HL-60 (cell line): ENCODE measurements at regions not wholly inside any gene's neighbourhood (a gene's known extent, or its start where the extent isn't known, plus 50 kb on each side); places are given as distances from the start of the nearest gene placed in this dataset.

Source experiments
- DNase-seq, 2 experiments: peaks; one replicate each; pipeline ENCODE4 v3.0.0-alpha.2; 2010 to 2020; ENCODE audit warnings: low read depth in 1 of 2, low spot score in 1 of 2
- H3K27ac ChIP-seq: fragments of 250-450 bp; sonication (Bioruptor Pico); replicated peaks from 2 replicates; pipeline ENCODE4 v1.5.1; 2020; ENCODE audit warnings: mild to moderate bottlenecking, moderate library complexity
- H3K27me3 ChIP-seq: fragments of 250-450 bp; sonication (Bioruptor Pico); 2 replicates; pipeline ENCODE4 v1.5.1; 2021; ENCODE audit warnings: mild to moderate bottlenecking, moderate library complexity; ENCODE audit not compliant: insufficient read depth, poor library complexity, severe bottlenecking
- H3K4me3 ChIP-seq: replicated peaks from 2 replicates; pipeline ENCODE4 v1.5.1; 2011; ENCODE audit warnings: mild to moderate bottlenecking, control low read depth, low read length; ENCODE audit not compliant: insufficient read depth
- GABPA ChIP-seq: IDR thresholded peaks from 2 replicates; pipeline ENCODE4 v1.6.1; 2012; ENCODE audit warnings: low read depth
- POLR2AphosphoS5 ChIP-seq: IDR thresholded peaks from 2 replicates; pipeline ENCODE4 v1.6.1; 2012; ENCODE audit warnings: low read depth
- REST ChIP-seq: IDR thresholded peaks from 2 replicates; pipeline ENCODE4 v1.6.1; 2012; ENCODE audit warnings: low read depth; ENCODE audit not compliant: insufficient replicate concordance
- SPI1 ChIP-seq: IDR thresholded peaks from 2 replicates; pipeline ENCODE4 v1.6.1; 2012; ENCODE audit warnings: low read depth, mild to moderate bottlenecking, borderline replicate concordance
- TF ChIP-seq, protein P1 (sequence below): IDR thresholded peaks from one replicate; pipeline ENCODE4 v1.5.1; 2011; ENCODE audit warnings: low read length, control low read depth, inconsistent platforms; ENCODE audit not compliant: insufficient read depth

- no peak overlapping the region for H3K27ac ChIP-seq
- TF ChIP-seq SPI1 (no peak), GABPA (no peak), POLR2AphosphoS5 (no peak), REST (no peak)
- TF ChIP-seq, protein P1, sequence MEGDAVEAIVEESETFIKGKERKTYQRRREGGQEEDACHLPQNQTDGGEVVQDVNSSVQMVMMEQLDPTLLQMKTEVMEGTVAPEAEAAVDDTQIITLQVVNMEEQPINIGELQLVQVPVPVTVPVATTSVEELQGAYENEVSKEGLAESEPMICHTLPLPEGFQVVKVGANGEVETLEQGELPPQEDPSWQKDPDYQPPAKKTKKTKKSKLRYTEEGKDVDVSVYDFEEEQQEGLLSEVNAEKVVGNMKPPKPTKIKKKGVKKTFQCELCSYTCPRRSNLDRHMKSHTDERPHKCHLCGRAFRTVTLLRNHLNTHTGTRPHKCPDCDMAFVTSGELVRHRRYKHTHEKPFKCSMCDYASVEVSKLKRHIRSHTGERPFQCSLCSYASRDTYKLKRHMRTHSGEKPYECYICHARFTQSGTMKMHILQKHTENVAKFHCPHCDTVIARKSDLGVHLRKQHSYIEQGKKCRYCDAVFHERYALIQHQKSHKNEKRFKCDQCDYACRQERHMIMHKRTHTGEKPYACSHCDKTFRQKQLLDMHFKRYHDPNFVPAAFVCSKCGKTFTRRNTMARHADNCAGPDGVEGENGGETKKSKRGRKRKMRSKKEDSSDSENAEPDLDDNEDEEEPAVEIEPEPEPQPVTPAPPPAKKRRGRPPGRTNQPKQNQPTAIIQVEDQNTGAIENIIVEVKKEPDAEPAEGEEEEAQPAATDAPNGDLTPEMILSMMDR, result no peak
- H3K4me3 ChIP-seq, result no peak overlapping the region
- no peak for DNase-seq
- no peaks in the 10 kb centered on the region for H3K27me3 ChIP-seq
Measured at GRCh38 chr10:56561336-56561735, 200.3 kb upstream of the ZWINT start.

- H3K27me3 ChIP-seq, result no peaks in the 10 kb centered on the region
- no peak overlapping the region for H3K4me3 ChIP-seq
- TF ChIP-seq GABPA (no peak), POLR2AphosphoS5 (no peak), REST (no peak), SPI1 (no peak)
- TF ChIP-seq, protein P1, result no peak
- no peak for DNase-seq
- no peak overlapping the region for H3K27ac ChIP-seq
Measured at GRCh38 chr10:56551037-56551436, 190.0 kb upstream of the ZWINT start.

GRCh38 chr10:56547163-56547562, 186.1 kb upstream of the ZWINT start:
- TF ChIP-seq, protein P1, result no peak
- TF ChIP-seq REST, result no peak
- TF ChIP-seq GABPA, result no peak
- TF ChIP-seq POLR2AphosphoS5, result no peak
- TF ChIP-seq SPI1, result no peak
- DNase-seq, result no peak
- Histone ChIP-seq H3K4me3 (no peak overlapping the region), H3K27me3 (no peaks in the 10 kb centered on the region), H3K27ac (no peak overlapping the region)
